ENCODE measurements at regions not wholly inside any gene's neighbourhood (a gene's known extent, or its start where the extent isn't known, plus 50 kb on each side); places are given as distances from the start of the nearest gene placed in this dataset.

DNA sequence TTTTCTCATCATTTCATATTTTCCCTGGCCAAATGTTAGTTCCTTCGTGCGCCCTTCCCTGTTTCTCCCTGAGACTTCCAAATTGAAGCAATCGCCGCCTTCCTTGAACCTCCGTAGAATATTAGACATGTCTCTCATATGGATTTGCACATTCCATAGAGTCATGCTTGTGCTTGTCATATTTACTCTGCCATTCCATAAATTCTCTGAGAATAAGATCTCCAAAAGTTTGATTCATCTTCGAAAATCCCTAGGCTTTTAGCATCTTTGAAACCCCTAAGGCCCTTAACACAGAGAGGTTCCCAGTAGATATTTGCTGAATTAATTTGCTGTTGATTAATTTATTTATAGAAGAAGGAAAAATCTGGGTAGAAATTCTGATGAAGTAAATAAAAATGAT lies 202.2 kb upstream of the PIK3C3 start:
- TF ChIP-seq POLR2AphosphoS5 (IDR thresholded peaks at IDR 0.05) (no peak), POLR2A (IDR thresholded peaks at IDR 0.05) (no peak)
- TF ChIP-seq, protein P1, sequence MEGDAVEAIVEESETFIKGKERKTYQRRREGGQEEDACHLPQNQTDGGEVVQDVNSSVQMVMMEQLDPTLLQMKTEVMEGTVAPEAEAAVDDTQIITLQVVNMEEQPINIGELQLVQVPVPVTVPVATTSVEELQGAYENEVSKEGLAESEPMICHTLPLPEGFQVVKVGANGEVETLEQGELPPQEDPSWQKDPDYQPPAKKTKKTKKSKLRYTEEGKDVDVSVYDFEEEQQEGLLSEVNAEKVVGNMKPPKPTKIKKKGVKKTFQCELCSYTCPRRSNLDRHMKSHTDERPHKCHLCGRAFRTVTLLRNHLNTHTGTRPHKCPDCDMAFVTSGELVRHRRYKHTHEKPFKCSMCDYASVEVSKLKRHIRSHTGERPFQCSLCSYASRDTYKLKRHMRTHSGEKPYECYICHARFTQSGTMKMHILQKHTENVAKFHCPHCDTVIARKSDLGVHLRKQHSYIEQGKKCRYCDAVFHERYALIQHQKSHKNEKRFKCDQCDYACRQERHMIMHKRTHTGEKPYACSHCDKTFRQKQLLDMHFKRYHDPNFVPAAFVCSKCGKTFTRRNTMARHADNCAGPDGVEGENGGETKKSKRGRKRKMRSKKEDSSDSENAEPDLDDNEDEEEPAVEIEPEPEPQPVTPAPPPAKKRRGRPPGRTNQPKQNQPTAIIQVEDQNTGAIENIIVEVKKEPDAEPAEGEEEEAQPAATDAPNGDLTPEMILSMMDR (IDR thresholded peaks at IDR 0.05): no peak
- Histone ChIP-seq H3K27me3 (no peaks in the 10 kb centered on the region), H3K36me3 (no peaks in the 10 kb centered on the region), H3K27ac (no peak overlapping the region), H3K4me1 (no peaks in the 10 kb centered on the region), H3K9me3 (no peaks in the 10 kb centered on the region), H3K4me3 (no peak overlapping the region)
- intact Hi-C loops (cut with DNase I; ENCODE audit: low total_unique reads): no loop called here
- DNase-seq (ENCODE audit: low spot score in 2 of 2): no peak

DNA sequence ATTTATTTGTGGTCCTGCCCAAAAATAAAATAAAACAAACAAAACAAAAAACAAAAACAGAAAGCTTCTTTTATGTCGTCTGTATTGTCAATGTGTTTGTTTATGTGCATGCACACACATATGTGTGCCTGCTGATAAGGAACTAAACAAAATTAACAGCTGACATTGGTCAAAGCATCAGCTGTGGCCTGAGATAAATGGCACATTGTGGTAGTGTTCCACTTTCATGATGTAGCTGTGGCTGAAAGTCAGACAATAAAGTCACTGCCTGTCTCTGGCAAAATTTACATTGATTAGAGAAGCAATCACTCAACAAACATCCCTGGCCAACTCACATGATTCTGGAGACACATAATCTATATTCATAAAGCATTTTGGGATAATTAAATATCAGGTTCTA lies 203.4 kb upstream of the PIK3C3 start:
- TF ChIP-seq POLR2A (IDR thresholded peaks at IDR 0.05): no peak
- TF ChIP-seq, protein P1 (IDR thresholded peaks at IDR 0.05): no peak
- TF ChIP-seq POLR2AphosphoS5 (IDR thresholded peaks at IDR 0.05): no peak
- no peaks in the 10 kb centered on the region for H3K27me3 ChIP-seq
- intact Hi-C loops (cut with DNase I; ENCODE audit: low total_unique reads): loop anchor here (2.0 kb wide), 1 partner anchor 51 kb away; no protein-coding TSS in a partner anchor

DNA sequence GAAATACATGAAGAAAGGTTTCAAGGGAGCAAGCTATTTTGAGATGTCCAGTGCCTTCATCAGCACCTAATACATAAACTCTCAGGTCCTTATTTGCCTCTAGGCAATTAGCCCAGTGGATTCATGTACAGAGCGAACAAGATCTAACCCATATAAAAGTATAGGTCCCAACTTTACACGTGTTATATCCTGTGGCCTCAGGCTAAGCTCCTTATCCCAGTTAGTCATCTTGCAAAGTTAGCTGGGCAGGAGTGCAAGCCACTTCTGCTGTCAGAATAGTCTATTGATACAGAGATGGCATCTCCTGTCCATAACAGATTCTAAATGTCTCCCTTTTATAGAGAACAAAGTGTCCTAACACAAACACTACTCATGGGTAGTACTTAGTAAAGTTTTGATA lies 203.9 kb upstream of the PIK3C3 start:
- H3K4me3 ChIP-seq: no peak overlapping the region
- DNase-seq (ENCODE audit: low spot score in 2 of 2): no peak
- no peaks in the 10 kb centered on the region for H3K9me3 ChIP-seq
- no peaks in the 10 kb centered on the region for H3K4me1 ChIP-seq
- no peaks in the 10 kb centered on the region for H3K36me3 ChIP-seq
- TF ChIP-seq POLR2A (IDR thresholded peaks at IDR 0.05) (no peak), POLR2AphosphoS5 (IDR thresholded peaks at IDR 0.05) (no peak)
- TF ChIP-seq, protein P1 (IDR thresholded peaks at IDR 0.05): no peak
- intact Hi-C loops (cut with DNase I; ENCODE audit: low total_unique reads): loop anchor here (2.0 kb wide), 1 partner anchor 50 kb away; no protein-coding TSS in a partner anchor
- H3K27me3 ChIP-seq: no peaks in the 10 kb centered on the region
- no peak overlapping the region for H3K27ac ChIP-seq

More for the DNA sequence above, 203.4 kb upstream of the PIK3C3 start:
- no peaks in the 10 kb centered on the region for H3K9me3 ChIP-seq
- DNase-seq (ENCODE audit: low spot score in 2 of 2): no peak
- H3K4me1 ChIP-seq: no peaks in the 10 kb centered on the region
- no peaks in the 10 kb centered on the region for H3K36me3 ChIP-seq
- H3K27ac ChIP-seq: no peak overlapping the region
- H3K4me3 ChIP-seq: no peak overlapping the region

DNA sequence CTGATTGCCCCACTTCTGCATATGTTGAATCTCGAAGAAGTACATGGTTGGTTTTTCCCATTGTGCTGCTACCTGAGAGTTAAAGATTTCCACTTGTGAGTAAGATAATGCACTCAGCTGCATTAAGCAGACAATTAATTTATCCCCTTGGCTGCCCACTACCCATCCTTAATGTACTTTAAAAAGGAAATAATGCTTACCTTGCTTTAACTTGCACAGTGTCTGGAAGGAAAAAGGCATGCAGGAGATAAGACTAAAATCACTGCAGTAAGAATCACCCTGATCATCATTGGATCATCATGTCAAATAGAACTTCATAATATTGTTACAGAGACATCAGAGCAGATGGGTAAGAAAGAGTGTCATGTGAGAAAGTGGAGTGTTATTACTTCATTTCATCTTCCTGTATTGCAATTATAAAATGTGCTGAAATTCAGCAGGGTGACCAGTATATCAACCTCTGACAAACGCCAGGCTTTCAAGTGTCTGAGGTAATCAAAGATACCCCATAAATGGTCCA lies 207.3 kb upstream of the PIK3C3 start:
- intact Hi-C loops (cut with DNase I; ENCODE audit: low total_unique reads): no loop called here
- no peak overlapping the region for H3K27ac ChIP-seq
- H3K36me3 ChIP-seq: no peaks in the 10 kb centered on the region
- no peaks in the 10 kb centered on the region for H3K27me3 ChIP-seq
- no peaks in the 10 kb centered on the region for H3K4me1 ChIP-seq
- no peaks in the 10 kb centered on the region for H3K9me3 ChIP-seq
- no peak for TF ChIP-seq POLR2AphosphoS5 (IDR thresholded peaks at IDR 0.05)
- TF ChIP-seq POLR2A (IDR thresholded peaks at IDR 0.05): no peak
- TF ChIP-seq, protein P1 (IDR thresholded peaks at IDR 0.05): no peak
- no peak for DNase-seq (ENCODE audit: low spot score in 2 of 2)
- H3K4me3 ChIP-seq: no peak overlapping the region

DNA sequence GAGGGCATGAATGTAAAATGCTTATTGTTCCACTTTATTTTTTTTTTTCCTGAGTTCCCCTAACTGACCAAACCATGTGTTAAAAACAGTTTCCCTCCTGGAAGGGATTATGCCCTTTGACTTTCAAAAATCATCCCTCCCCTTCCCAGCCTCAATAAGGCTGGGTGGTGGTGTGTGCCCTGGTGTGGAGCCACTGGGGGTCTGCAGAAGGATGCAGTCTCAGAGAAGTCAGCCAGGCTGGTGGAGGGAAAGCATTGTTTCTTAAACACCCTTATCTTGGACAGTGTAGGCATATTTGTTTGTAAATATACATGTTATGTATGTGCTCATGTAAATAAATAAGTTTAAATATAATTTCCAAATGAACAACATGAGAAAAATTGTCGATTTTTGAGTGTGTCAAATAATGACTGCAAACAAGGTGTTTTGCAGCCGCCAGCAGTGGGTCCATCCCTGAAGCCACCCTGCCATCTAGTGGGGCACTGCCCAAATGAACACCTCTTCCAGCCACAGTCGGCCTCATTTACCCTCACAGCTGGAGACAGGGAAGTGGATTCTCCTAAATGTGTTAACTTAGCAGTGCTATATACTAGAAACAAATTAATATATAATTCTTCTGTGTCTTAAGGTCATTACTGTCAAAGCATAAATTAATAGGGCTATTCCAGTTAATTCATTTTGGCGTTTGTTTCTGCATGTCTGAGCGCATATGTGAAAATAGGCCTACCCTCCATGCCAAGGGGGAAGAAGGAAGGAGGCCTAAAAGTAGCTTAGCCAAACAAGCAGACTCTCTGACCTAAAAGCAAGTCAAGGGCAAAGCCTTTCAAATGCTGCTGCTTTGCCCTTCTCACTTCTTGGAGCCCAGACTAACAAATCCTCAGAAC lies 209.6 kb upstream of the PIK3C3 start:
- no peaks in the 10 kb centered on the region for H3K36me3 ChIP-seq
- peak; percentile 32 to 56 for DNase-seq (ENCODE audit: low spot score in 2 of 2)
- intact Hi-C loops (cut with DNase I; ENCODE audit: low total_unique reads): no loop called here

More for the DNA sequence above, 209.6 kb upstream of the PIK3C3 start:
- Histone ChIP-seq H3K4me3 (no peak overlapping the region), H3K27ac (no peak overlapping the region), H3K27me3 (no peaks in the 10 kb centered on the region), H3K9me3 (no peaks in the 10 kb centered on the region), H3K4me1 (no peaks in the 10 kb centered on the region)
- TF ChIP-seq, protein P1 (IDR thresholded peaks at IDR 0.05): peak in 2 of 3 donors; percentile 46 to 56
- no peak for TF ChIP-seq POLR2AphosphoS5 (IDR thresholded peaks at IDR 0.05)
